WTC11 (cell line): ENCODE measurements at regions not wholly inside any gene's neighbourhood (a gene's known extent, or its start where the extent isn't known, plus 50 kb on each side); places are given as distances from the start of the nearest gene placed in this dataset.

Source experiments
- ATAC-seq: fragments of 200-7000 bp; cut with Tn5 transposase; 2 replicates; pipeline ENCODE4 v1.10.0; 2021; ENCODE audit warnings: mild to moderate bottlenecking, moderate library complexity
- CTCF ChIA-PET: fragments of 300-600 bp; sonication (Branson Sonifier 250); formaldehyde crosslinking; loops from one replicate; lab custom pipeline; 2021; ENCODE audit warnings: antibody characterized with exemption; lab: Charles Lee
- POLR2A ChIA-PET: fragments of 350-600 bp; sonication (Branson Sonifier 250); formaldehyde crosslinking; loops from one replicate; lab custom pipeline; 2021; ENCODE audit warnings: antibody characterized with exemption; lab: Charles Lee
- DNase-seq: peaks from one replicate; pipeline ENCODE4 v3.0.0; 2021; ENCODE audit warnings: low spot score
- H3K27ac Mint-ChIP-seq: 2 replicates; pipeline ENCODE4 v1.8.0; 2021; ENCODE audit warnings: mixed read lengths
- H3K27me3 Mint-ChIP-seq: 2 replicates; pipeline ENCODE4 v1.8.0; 2021; ENCODE audit warnings: low read depth, mild to moderate bottlenecking, moderate library complexity, mixed read lengths
- H3K36me3 Mint-ChIP-seq: 2 replicates; pipeline ENCODE4 v1.8.0; 2021; ENCODE audit warnings: mixed read lengths
- H3K4me1 Mint-ChIP-seq: 2 replicates; pipeline ENCODE4 v1.8.0; 2022; ENCODE audit warnings: mixed read lengths
- H3K4me3 Mint-ChIP-seq: 2 replicates; pipeline ENCODE4 v1.8.0; 2021; ENCODE audit warnings: mild to moderate bottlenecking, moderate library complexity, mixed read lengths
- H3K9me3 Mint-ChIP-seq: 2 replicates; pipeline ENCODE4 v1.8.0; 2021; ENCODE audit warnings: mixed read lengths
- CREB1 ChIP-seq: sonication (generic); formaldehyde crosslinking; IDR thresholded peaks from 2 replicates; pipeline ENCODE4 v1.8.0; 2023; ENCODE audit warnings: mild to moderate bottlenecking, missing genetic modification reagents
- EMX1 ChIP-seq: fragments of 250-450 bp; sonication (Bioruptor Pico); IDR thresholded peaks from 2 replicates; pipeline ENCODE4 v1.8.0; 2021; ENCODE audit warnings: mild to moderate bottlenecking
- FOXJ3 ChIP-seq: sonication (generic); formaldehyde crosslinking; IDR thresholded peaks from 2 replicates; pipeline ENCODE4 v1.9.0; 2021; ENCODE audit warnings: missing genetic modification reagents, mild to moderate bottlenecking, borderline replicate concordance
- FOXK1 ChIP-seq: sonication (generic); formaldehyde crosslinking; IDR thresholded peaks from 2 replicates; pipeline ENCODE4 v1.8.0; 2022; ENCODE audit warnings: mild to moderate bottlenecking, moderate library complexity, missing genetic modification reagents
- FOXP1 ChIP-seq: sonication (generic); formaldehyde crosslinking; IDR thresholded peaks from 2 replicates; pipeline ENCODE4 v1.8.0; 2022; ENCODE audit warnings: missing genetic modification reagents, mild to moderate bottlenecking, moderate library complexity, borderline replicate concordance
- GABPB1 ChIP-seq: sonication (generic); formaldehyde crosslinking; IDR thresholded peaks from 2 replicates; pipeline ENCODE4 v1.8.1; 2023; ENCODE audit warnings: mild to moderate bottlenecking, missing genetic modification reagents
- IRF2 ChIP-seq: sonication (generic); formaldehyde crosslinking; IDR thresholded peaks from 2 replicates; pipeline ENCODE4 v1.8.0; 2022; ENCODE audit warnings: low read depth, missing genetic modification reagents, borderline replicate concordance
- JAZF1 ChIP-seq: fragments of 250-450 bp; sonication (Bioruptor Pico); IDR thresholded peaks from 2 replicates; pipeline ENCODE4 v1.9.0; 2021; ENCODE audit warnings: moderate library complexity, mild to moderate bottlenecking, inconsistent platforms
- JUN ChIP-seq: sonication (generic); formaldehyde crosslinking; IDR thresholded peaks from 2 replicates; pipeline ENCODE4 v1.8.0; 2023; ENCODE audit warnings: mild to moderate bottlenecking, missing genetic modification reagents
- MAX ChIP-seq: sonication (generic); formaldehyde crosslinking; IDR thresholded peaks from 2 replicates; pipeline ENCODE4 v1.8.0; 2022; ENCODE audit warnings: mild to moderate bottlenecking, missing genetic modification reagents
- NFYB ChIP-seq: sonication (generic); formaldehyde crosslinking; conservative IDR thresholded peaks from 2 replicates; pipeline ENCODE4 v1.8.0; 2022; ENCODE audit warnings: low read depth, missing genetic modification reagents
- NR2C2 ChIP-seq: sonication (generic); formaldehyde crosslinking; IDR thresholded peaks from 2 replicates; pipeline ENCODE4 v1.8.0; 2022; ENCODE audit warnings: mild to moderate bottlenecking, missing genetic modification reagents
- OVOL2 ChIP-seq: fragments of 250-450 bp; sonication (Bioruptor Pico); IDR thresholded peaks from 2 replicates; pipeline ENCODE4 v1.9.0; 2021; ENCODE audit warnings: mild to moderate bottlenecking, borderline replicate concordance
- PREB ChIP-seq: sonication (generic); formaldehyde crosslinking; IDR thresholded peaks from 2 replicates; pipeline ENCODE4 v1.8.1; 2022; ENCODE audit warnings: mild to moderate bottlenecking, missing genetic modification reagents, moderate library complexity, borderline replicate concordance
- SOX15 ChIP-seq: fragments of 250-450 bp; sonication (Bioruptor Pico); IDR thresholded peaks from 2 replicates; pipeline ENCODE4 v1.9.0; 2021; ENCODE audit warnings: mild to moderate bottlenecking
- TEAD1 ChIP-seq: sonication (generic); formaldehyde crosslinking; IDR thresholded peaks from 2 replicates; pipeline ENCODE4 v1.8.0; 2022; ENCODE audit warnings: mild to moderate bottlenecking, missing genetic modification reagents
- ZBTB43 ChIP-seq: sonication (generic); formaldehyde crosslinking; IDR thresholded peaks from 2 replicates; pipeline ENCODE4 v1.8.1; 2023; ENCODE audit warnings: mild to moderate bottlenecking, missing genetic modification reagents
- ZNF416 ChIP-seq: fragments of 250-450 bp; sonication (Bioruptor Pico); IDR thresholded peaks from 2 replicates; pipeline ENCODE4 v1.9.0; 2021; ENCODE audit warnings: mild to moderate bottlenecking, inconsistent platforms
- ZNF423 ChIP-seq: fragments of 250-450 bp; sonication (Bioruptor Pico); IDR thresholded peaks from 2 replicates; pipeline ENCODE4 v2.1.2; 2022; ENCODE audit warnings: mild to moderate bottlenecking, moderate library complexity
- TF ChIP-seq, protein P1 (sequence below): fragments of 250-450 bp; sonication (Bioruptor Pico); conservative IDR thresholded peaks from 2 replicates; pipeline ENCODE4 v1.9.0; 2021; ENCODE audit warnings: mild to moderate bottlenecking
- TF ChIP-seq, protein P2 (sequence below): sonication (generic); formaldehyde crosslinking; conservative IDR thresholded peaks from 2 replicates; pipeline ENCODE4 v1.8.1; 2023; ENCODE audit warnings: mild to moderate bottlenecking, low read depth, missing genetic modification reagents, moderate library complexity
- TF ChIP-seq, protein P3 (sequence below): sonication (generic); formaldehyde crosslinking; IDR thresholded peaks from 2 replicates; pipeline ENCODE4 v1.8.0; 2022; ENCODE audit warnings: mild to moderate bottlenecking, missing genetic modification reagents
- TF ChIP-seq, protein P4 (sequence below): sonication (generic); formaldehyde crosslinking; IDR thresholded peaks from 2 replicates; pipeline ENCODE4 v1.8.1; 2022; ENCODE audit warnings: mild to moderate bottlenecking, moderate library complexity, missing genetic modification reagents

DNA sequence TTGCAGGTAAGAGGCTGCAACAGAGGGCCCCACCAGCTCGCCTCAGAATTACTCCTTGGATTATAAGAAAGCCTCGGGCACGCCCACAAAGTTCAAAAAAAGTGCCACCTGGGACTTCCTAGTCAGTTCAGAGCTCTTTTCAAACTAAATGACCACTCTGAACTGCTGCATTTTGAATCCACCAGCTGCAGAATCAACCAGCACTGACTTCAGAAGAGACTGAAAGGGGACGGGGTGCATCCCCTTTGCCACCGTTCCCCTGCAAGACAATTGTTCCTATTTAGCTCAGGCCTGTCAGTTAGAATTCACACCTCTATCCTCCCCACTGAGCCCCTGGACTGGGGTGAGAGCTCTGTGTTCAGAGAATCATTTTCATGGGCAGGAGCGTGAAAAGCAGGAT, 181.4 kb upstream of the GADL1 start (continued):
- TF ChIP-seq JAZF1 (CRISPR knock-in tag) (no peak), PREB (no peak), TEAD1 (CRISPR knock-in tag) (no peak), ZNF423 (CRISPR knock-in tag) (no peak), MAX (CRISPR knock-in tag) (no peak), JUN (CRISPR knock-in tag) (no peak), ZNF416 (CRISPR knock-in tag) (no peak), SOX15 (CRISPR knock-in tag) (no peak)

GRCh38 chr3:31077021-31077601, 182.7 kb upstream of the GADL1 start:
- H3K9me3 Mint-ChIP-seq = peaks cover 14% of the 10 kb centered on the region
- H3K27ac Mint-ChIP-seq = no peak overlapping the region
- ATAC-seq = no peak
- peaks cover 4% of the 10 kb centered on the region; the same call in 1 of the 2 replicates for H3K36me3 Mint-ChIP-seq
- TF ChIP-seq, protein P1, sequence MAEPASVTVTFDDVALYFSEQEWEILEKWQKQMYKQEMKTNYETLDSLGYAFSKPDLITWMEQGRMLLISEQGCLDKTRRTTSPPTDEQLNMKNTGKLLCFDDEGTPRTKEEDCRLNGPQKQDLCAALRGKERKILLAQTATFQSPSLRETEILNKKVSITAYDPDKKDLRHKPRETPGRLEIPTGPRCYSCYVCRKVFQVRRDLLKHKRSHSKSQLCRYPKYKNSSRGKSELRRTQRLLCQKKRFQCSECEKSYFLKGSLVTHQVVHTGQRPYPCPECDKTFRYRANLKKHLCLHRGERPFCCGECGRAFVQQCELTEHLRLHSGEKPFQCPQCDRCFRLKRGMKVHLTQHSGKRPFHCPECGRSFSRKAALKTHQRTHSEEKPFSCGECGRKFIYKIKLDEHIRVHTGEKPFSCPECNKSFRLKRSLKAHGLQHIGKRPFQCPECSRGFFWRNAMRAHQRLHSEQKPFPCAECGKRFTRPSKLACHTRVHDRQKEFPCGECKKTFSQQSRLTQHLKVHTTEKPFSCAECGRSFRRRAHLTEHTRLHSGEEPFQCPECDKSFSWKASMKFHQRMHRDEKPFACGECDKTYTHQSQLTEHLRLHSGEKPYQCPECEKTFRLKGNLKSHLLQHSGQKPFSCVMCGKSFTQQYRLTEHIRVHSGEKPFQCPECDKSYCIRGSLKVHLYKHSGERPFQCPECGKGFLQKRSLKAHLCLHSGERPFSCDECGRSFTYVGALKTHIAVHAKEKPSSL = no peak
- TF ChIP-seq, protein P2, sequence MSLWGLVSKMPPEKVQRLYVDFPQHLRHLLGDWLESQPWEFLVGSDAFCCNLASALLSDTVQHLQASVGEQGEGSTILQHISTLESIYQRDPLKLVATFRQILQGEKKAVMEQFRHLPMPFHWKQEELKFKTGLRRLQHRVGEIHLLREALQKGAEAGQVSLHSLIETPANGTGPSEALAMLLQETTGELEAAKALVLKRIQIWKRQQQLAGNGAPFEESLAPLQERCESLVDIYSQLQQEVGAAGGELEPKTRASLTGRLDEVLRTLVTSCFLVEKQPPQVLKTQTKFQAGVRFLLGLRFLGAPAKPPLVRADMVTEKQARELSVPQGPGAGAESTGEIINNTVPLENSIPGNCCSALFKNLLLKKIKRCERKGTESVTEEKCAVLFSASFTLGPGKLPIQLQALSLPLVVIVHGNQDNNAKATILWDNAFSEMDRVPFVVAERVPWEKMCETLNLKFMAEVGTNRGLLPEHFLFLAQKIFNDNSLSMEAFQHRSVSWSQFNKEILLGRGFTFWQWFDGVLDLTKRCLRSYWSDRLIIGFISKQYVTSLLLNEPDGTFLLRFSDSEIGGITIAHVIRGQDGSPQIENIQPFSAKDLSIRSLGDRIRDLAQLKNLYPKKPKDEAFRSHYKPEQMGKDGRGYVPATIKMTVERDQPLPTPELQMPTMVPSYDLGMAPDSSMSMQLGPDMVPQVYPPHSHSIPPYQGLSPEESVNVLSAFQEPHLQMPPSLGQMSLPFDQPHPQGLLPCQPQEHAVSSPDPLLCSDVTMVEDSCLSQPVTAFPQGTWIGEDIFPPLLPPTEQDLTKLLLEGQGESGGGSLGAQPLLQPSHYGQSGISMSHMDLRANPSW = no peak
- TF ChIP-seq FOXP1 (no peak), NFYB (CRISPR knock-in tag) (no peak), EMX1 (CRISPR knock-in tag) (no peak), FOXK1 (CRISPR knock-in tag) (no peak), FOXJ3 (CRISPR knock-in tag) (no peak), NR2C2 (CRISPR knock-in tag) (no peak), GABPB1 (CRISPR knock-in tag) (no peak), ZBTB43 (CRISPR knock-in tag) (no peak), IRF2 (no peak), CREB1 (CRISPR knock-in tag) (no peak), OVOL2 (CRISPR knock-in tag) (no peak)
- TF ChIP-seq, protein P3, sequence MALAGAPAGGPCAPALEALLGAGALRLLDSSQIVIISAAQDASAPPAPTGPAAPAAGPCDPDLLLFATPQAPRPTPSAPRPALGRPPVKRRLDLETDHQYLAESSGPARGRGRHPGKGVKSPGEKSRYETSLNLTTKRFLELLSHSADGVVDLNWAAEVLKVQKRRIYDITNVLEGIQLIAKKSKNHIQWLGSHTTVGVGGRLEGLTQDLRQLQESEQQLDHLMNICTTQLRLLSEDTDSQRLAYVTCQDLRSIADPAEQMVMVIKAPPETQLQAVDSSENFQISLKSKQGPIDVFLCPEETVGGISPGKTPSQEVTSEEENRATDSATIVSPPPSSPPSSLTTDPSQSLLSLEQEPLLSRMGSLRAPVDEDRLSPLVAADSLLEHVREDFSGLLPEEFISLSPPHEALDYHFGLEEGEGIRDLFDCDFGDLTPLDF (CRISPR knock-in tag) = no peak
- TF ChIP-seq, protein P4, sequence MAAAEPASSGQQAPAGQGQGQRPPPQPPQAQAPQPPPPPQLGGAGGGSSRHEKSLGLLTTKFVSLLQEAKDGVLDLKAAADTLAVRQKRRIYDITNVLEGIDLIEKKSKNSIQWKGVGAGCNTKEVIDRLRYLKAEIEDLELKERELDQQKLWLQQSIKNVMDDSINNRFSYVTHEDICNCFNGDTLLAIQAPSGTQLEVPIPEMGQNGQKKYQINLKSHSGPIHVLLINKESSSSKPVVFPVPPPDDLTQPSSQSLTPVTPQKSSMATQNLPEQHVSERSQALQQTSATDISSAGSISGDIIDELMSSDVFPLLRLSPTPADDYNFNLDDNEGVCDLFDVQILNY (CRISPR knock-in tag) = no peak
- TF ChIP-seq, all 79 proteins: peak for 0
- DNase-seq = no peak
- POLR2A ChIA-PET = no interaction called here
- Mint-ChIP-seq H3K4me1 (peaks cover 16% of the 10 kb centered on the region), H3K4me3 (no peak overlapping the region), H3K27me3 (no peaks in the 10 kb centered on the region)
- CTCF ChIA-PET = no interaction called here
